Right lobe of liver (tissue), 6 donors: ENCODE measurements at regions not wholly inside any gene's neighbourhood (a gene's known extent, or its start where the extent isn't known, plus 50 kb on each side); places are given as distances from the start of the nearest gene placed in this dataset.

Source experiments
- ATAC-seq, 4 donors: fragments of 200-7000 bp; cut with Tn5 transposase; one replicate each; pipeline ENCODE4 v1.9.1; 2020; ENCODE audit warnings: mild to moderate bottlenecking in 4 of 4, moderate library complexity in 4 of 4
- DNase-seq, 3 donors: peaks; one replicate each; pipeline ENCODE4 v3.0.0-alpha.2; 2020
- H3K27ac ChIP-seq, 3 donors: fragments of 200-600 bp; one replicate each; pipeline ENCODE4 v1.8.0; 2022
- H3K27me3 ChIP-seq, 2 donors: fragments of 200-600 bp; one replicate each; pipeline ENCODE4 v1.8.0; 2022
- H3K36me3 ChIP-seq, 4 donors: fragments of 200-600 bp; sonication (generic) in 1 of 4; one replicate each; pipeline versions ENCODE4 v1.5.1 to v1.8.0; 2017 to 2022; ENCODE audit warnings: control low read depth in 1 of 4
- H3K4me1 ChIP-seq, 4 donors: fragments of 200-600 bp; sonication (generic) in 1 of 4; one replicate each; pipeline versions ENCODE4 v1.5.1 to v1.8.0; 2017 to 2022; ENCODE audit warnings: control low read depth in 1 of 4
- H3K4me3 ChIP-seq, 3 donors: fragments of 200-600 bp; one replicate each; pipeline ENCODE4 v1.8.0; 2022
- H3K9me3 ChIP-seq, 4 donors: fragments of 200-600 bp; sonication (generic) in 1 of 4; one replicate each; pipeline versions ENCODE4 v1.5.1 to v1.8.0; 2017 to 2022; ENCODE audit warnings: control low read depth in 1 of 4
- CTCF ChIP-seq, 4 donors: fragments of 200-600 bp in 3 of 4; fragments of 450-650 bp in 1 of 4; IDR thresholded peaks; one replicate each; pipeline versions ENCODE4 v1.5.1 to v1.8.0; 2016 to 2022; ENCODE audit warnings: antibody characterized with exemption in 4 of 4, mild to moderate bottlenecking in 2 of 4
- POLR2A ChIP-seq: fragments of 450-650 bp; IDR thresholded peaks from one replicate; pipeline ENCODE4 v1.6.1; 2017; ENCODE audit warnings: antibody characterized with exemption, mild to moderate bottlenecking
- WGBS: methylation state at CpG from one replicate; pipeline ENCODE4 v1.1.6; 2018; ENCODE audit warnings: low coverage, low lambda C conversion rate; ENCODE audit not compliant: insufficient coverage; ENCODE audit errors: missing lambda C conversion rate; 5-methylcytosine and 5-hydroxymethylcytosine counted together
- intact Hi-C, 2 donors: fragments of 100-400 bp; cut with DNase I; formaldehyde crosslinking; loops; one replicate each; pipeline versions ENCODE4 v1.11.2 to v1.14.1; 2022
- donor health status: DM: no; HTN: yes; CAD: no.
- donor health status: DM: no; HTN: no; CAD: no.
- donor health status: DM: no; HTN: no; CAD: no.
- donor health status: DM: no; HTN: yes; CAD: no.
- donor health status: DM: no; HTN: yes; CAD: no.

GRCh38 chr5:72046106-72046505 lies 61.2 kb upstream of the MAP1B start:
- intact Hi-C loops = no loop called here
- WGBS = 56% methylated on average over 1 of the region's 1 CpG
- Histone ChIP-seq H3K36me3 (no peaks in the 10 kb centered on the region), H3K4me3 (no peak overlapping the region), H3K4me1 (no peaks in the 10 kb centered on the region), H3K27ac (no peak overlapping the region), H3K27me3 (no peaks in the 10 kb centered on the region), H3K9me3 (no peaks in the 10 kb centered on the region)
- no peak for TF ChIP-seq CTCF (IDR thresholded peaks at IDR 0.05)
- ATAC-seq (no peak), DNase-seq (no peak)

GRCh38 chr5:72055636-72056035 lies 51.6 kb upstream of the MAP1B start:
- Histone ChIP-seq H3K36me3 (no peaks in the 10 kb centered on the region), H3K27me3 (no peaks in the 10 kb centered on the region), H3K9me3 (no peaks in the 10 kb centered on the region), H3K4me3 (no peak overlapping the region), H3K4me1 (no peaks in the 10 kb centered on the region), H3K27ac (no peak overlapping the region)
- TF ChIP-seq POLR2A (no peak), CTCF (IDR thresholded peaks at IDR 0.05) (no peak)
- DNase-seq = no peak
- WGBS = 42% methylated on average over 1 of the region's 1 CpG
- no peak for ATAC-seq
- intact Hi-C loops = no loop called here
